ENCODE measurements at regions not wholly inside any gene's neighbourhood (a gene's known extent, or its start where the extent isn't known, plus 50 kb on each side); places are given as distances from the start of the nearest gene placed in this dataset.

DNA sequence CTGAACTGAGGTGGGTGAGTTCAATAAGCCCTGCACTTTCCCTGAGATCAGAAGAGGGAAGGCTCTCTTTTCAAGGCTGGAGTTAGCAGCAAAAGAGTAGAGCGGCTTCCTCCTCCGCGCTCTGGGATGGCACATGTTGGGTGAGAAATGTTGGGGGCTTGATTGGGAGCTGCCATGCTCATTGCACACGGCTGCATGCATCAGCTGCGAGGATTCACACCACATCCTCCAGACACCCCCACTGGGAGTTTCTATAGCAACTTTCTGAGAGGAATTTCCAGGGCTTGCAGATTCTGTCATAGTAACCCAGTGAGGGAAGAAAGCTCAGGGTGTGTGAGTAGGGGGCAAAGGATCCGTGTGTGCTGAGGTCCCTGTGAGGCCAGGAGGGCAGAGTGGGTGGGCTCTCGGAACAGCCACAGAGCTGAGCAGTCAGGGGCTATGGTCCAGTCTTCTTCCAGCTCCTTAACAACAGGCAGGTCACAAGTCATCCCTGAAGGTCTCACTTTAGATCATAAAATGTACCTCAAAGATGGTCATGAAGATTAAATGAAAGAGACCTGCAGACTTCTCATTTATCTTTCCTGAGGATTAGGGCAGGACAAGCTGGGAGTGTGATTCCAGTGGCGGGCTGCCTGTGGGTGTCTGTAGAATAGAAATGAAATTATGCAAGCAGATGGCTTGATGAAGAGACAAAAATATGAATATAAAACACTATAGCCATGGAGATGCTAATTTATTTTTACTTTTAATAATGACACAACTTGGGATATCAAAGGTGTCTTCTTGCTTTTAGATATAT is 75.7 kb upstream of the CHRNA7 start:
- CTCF ChIA-PET = no interaction called here
- no peaks in the 10 kb centered on the region for H3K36me3 ChIP-seq (ENCODE audit: control insufficient read depth in 2 of 2, insufficient read depth in 2 of 2, low read length in 1 of 2)

GRCh38 chr15:31955734-31956133 is 74.6 kb upstream of the CHRNA7 start:
- CTCF ChIA-PET = interaction anchor here (1.4 kb wide), 1 partner anchor 19 kb away, joined by 5 read pairs; no protein-coding TSS in a partner anchor
- WGBS (ENCODE audit: insufficient coverage, insufficient replicate concordance, low lambda C conversion rate, missing lambda C conversion rate) = 0% methylated on average over 1 of the region's 1 CpG
- TF ChIP-seq KAT2A (conservative IDR thresholded peaks at IDR 0.05; ENCODE audit: control insufficient read depth, low read depth, low read length) (no peak), NFXL1 (IDR thresholded peaks at IDR 0.05; ENCODE audit: borderline replicate concordance) (no peak), CHD1 (IDR thresholded peaks at IDR 0.05; ENCODE audit: low read depth, low read length) (no peak), SREBF1 (IDR thresholded peaks at IDR 0.05; ENCODE audit: low read length) (no peak), ATF2 (IDR thresholded peaks at IDR 0.05; ENCODE audit: low read length) (no peak), CBFB (IDR thresholded peaks at IDR 0.05; ENCODE audit: low read depth) (no peak), ZNF622 (IDR thresholded peaks at IDR 0.05) (no peak)
- TF ChIP-seq, protein P1, sequence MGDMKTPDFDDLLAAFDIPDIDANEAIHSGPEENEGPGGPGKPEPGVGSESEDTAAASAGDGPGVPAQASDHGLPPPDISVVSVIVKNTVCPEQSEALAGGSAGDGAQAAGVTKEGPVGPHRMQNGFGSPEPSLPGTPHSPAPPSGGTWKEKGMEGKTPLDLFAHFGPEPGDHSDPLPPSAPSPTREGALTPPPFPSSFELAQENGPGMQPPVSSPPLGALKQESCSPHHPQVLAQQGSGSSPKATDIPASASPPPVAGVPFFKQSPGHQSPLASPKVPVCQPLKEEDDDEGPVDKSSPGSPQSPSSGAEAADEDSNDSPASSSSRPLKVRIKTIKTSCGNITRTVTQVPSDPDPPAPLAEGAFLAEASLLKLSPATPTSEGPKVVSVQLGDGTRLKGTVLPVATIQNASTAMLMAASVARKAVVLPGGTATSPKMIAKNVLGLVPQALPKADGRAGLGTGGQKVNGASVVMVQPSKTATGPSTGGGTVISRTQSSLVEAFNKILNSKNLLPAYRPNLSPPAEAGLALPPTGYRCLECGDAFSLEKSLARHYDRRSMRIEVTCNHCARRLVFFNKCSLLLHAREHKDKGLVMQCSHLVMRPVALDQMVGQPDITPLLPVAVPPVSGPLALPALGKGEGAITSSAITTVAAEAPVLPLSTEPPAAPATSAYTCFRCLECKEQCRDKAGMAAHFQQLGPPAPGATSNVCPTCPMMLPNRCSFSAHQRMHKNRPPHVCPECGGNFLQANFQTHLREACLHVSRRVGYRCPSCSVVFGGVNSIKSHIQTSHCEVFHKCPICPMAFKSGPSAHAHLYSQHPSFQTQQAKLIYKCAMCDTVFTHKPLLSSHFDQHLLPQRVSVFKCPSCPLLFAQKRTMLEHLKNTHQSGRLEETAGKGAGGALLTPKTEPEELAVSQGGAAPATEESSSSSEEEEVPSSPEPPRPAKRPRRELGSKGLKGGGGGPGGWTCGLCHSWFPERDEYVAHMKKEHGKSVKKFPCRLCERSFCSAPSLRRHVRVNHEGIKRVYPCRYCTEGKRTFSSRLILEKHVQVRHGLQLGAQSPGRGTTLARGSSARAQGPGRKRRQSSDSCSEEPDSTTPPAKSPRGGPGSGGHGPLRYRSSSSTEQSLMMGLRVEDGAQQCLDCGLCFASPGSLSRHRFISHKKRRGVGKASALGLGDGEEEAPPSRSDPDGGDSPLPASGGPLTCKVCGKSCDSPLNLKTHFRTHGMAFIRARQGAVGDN (IDR thresholded peaks at IDR 0.05) = no peak
- TF ChIP-seq, protein P2, sequence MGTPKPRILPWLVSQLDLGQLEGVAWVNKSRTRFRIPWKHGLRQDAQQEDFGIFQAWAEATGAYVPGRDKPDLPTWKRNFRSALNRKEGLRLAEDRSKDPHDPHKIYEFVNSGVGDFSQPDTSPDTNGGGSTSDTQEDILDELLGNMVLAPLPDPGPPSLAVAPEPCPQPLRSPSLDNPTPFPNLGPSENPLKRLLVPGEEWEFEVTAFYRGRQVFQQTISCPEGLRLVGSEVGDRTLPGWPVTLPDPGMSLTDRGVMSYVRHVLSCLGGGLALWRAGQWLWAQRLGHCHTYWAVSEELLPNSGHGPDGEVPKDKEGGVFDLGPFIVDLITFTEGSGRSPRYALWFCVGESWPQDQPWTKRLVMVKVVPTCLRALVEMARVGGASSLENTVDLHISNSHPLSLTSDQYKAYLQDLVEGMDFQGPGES (IDR thresholded peaks at IDR 0.05) = no peak

More for the DNA sequence above, 75.7 kb upstream of the CHRNA7 start:
- WGBS (ENCODE audit: insufficient coverage, insufficient replicate concordance, low lambda C conversion rate, missing lambda C conversion rate) = 29% methylated on average over 8 of the region's 8 CpGs
- DNase-seq (ENCODE audit: low read depth, low spot score) = no peak
- BruUV-seq (replicated peaks) = no TSS peak
- H3K4me2 ChIP-seq (ENCODE audit: control insufficient read depth, insufficient read depth) = no peak overlapping the region
- no peak overlapping the region for H2AFZ ChIP-seq (ENCODE audit: control insufficient read depth, low read depth, low read length)
- no peaks in the 10 kb centered on the region for H4K20me1 ChIP-seq (ENCODE audit: control insufficient read depth, insufficient read depth)
- H3K27me3 ChIP-seq (replicated peaks in 1 of 2; ENCODE audit: control insufficient read depth in 2 of 2, insufficient read depth in 2 of 2, low read length in 1 of 2) = no peaks in the 10 kb centered on the region
- no peaks in the 10 kb centered on the region for H3K9me3 ChIP-seq (replicated peaks; ENCODE audit: control insufficient read depth, insufficient read depth, low read length)
- ATAC-seq = no peak
- H3K27ac ChIP-seq (ENCODE audit: control insufficient read depth, insufficient read depth) = no peak overlapping the region
- no peaks in the 10 kb centered on the region for H3K4me1 ChIP-seq (ENCODE audit: control insufficient read depth, insufficient read depth, low read length)
- FAIRE-seq = no peak
- no peak overlapping the region for H3K9ac ChIP-seq (ENCODE audit: control insufficient read depth, insufficient read depth, low read length)
- H3K4me3 ChIP-seq = no peak overlapping the region
- intact Hi-C loops (cut with micrococcal nuclease; ENCODE audit: unreplicated experiment) = no loop called here
- in situ Hi-C loops (cut with MboI) = no loop called here
- SMC1A ChIA-PET (ENCODE audit: uncharacterized antibody, unreplicated experiment) = no interaction called here
- TF ChIP-seq POLR2A (IDR thresholded peaks at IDR 0.05; ENCODE audit: low read depth, low read length) (no peak), ASH2L (IDR thresholded peaks at IDR 0.05; ENCODE audit: borderline replicate concordance, low read depth) (no peak), ZNF622 (IDR thresholded peaks at IDR 0.05) (no peak), EZH2 (IDR thresholded peaks at IDR 0.05; ENCODE audit: borderline replicate concordance, control insufficient read depth, low read depth, low read length) (no peak), DPF2 (IDR thresholded peaks at IDR 0.05) (no peak), SUPT20H (IDR thresholded peaks at IDR 0.05; ENCODE audit: borderline replicate concordance, control insufficient read depth, low read depth, low read length) (no peak)
- POLR2A ChIA-PET = interaction anchor here (0.6 kb wide), 1 partner anchor 1325 kb away, joined by 3 read pairs; no protein-coding TSS in a partner anchor
- H3K79me2 ChIP-seq (ENCODE audit: control insufficient read depth, insufficient read depth, low read length) = no peaks in the 10 kb centered on the region
- RAD21 ChIA-PET (ENCODE audit: unreplicated experiment) = no interaction called here

More at GRCh38 chr15:31955734-31956133, 74.6 kb upstream of the CHRNA7 start:
- Histone ChIP-seq H3K36me3 (ENCODE audit: control insufficient read depth in 2 of 2, insufficient read depth in 2 of 2, low read length in 1 of 2) (no peaks in the 10 kb centered on the region), H3K4me1 (ENCODE audit: control insufficient read depth, insufficient read depth, low read length) (no peaks in the 10 kb centered on the region), H3K4me2 (ENCODE audit: control insufficient read depth, insufficient read depth) (no peak overlapping the region), H2AFZ (ENCODE audit: control insufficient read depth, low read depth, low read length) (no peak overlapping the region), H4K20me1 (ENCODE audit: control insufficient read depth, insufficient read depth) (no peaks in the 10 kb centered on the region), H3K79me2 (ENCODE audit: control insufficient read depth, insufficient read depth, low read length) (no peaks in the 10 kb centered on the region), H3K27me3 (replicated peaks in 1 of 2; ENCODE audit: control insufficient read depth in 2 of 2, insufficient read depth in 2 of 2, low read length in 1 of 2) (no peaks in the 10 kb centered on the region), H3K27ac (ENCODE audit: control insufficient read depth, insufficient read depth) (no peak overlapping the region), H3K9ac (ENCODE audit: control insufficient read depth, insufficient read depth, low read length) (no peak overlapping the region), H3K9me3 (replicated peaks; ENCODE audit: control insufficient read depth, insufficient read depth, low read length) (no peaks in the 10 kb centered on the region), H3K4me3 (no peak overlapping the region)
- RAD21 ChIA-PET (ENCODE audit: unreplicated experiment) = no interaction called here
- DNase-seq (ENCODE audit: low read depth, low spot score) (no peak), FAIRE-seq (no peak), ATAC-seq (no peak)
- in situ Hi-C loops (cut with MboI) (no loop called here), intact Hi-C loops (cut with micrococcal nuclease; ENCODE audit: unreplicated experiment) (no loop called here)
- BruUV-seq (replicated peaks) = no TSS peak
- SMC1A ChIA-PET (ENCODE audit: uncharacterized antibody, unreplicated experiment) = no interaction called here
- POLR2A ChIA-PET = no interaction called here

Measured in GM12878 (cell line).